OCI-LY1 (cell line): ENCODE measurements at regions not wholly inside any gene's neighbourhood (a gene's known extent, or its start where the extent isn't known, plus 50 kb on each side); places are given as distances from the start of the nearest gene placed in this dataset.

Source experiments
- EZH2 ChIP-seq: fragments of 200-600 bp; sonication (generic), shearing (Covaris generic); IDR thresholded peaks from 2 replicates; pipeline ENCODE4 v1.8.0; 2017; ENCODE audit warnings: borderline replicate concordance, mixed run types, mild to moderate bottlenecking, antibody characterized with exemption, low read length, moderate library complexity, mixed read lengths
- TF ChIP-seq, protein P1 (sequence below): fragments of 200-600 bp; sonication (generic), shearing (Covaris generic); IDR thresholded peaks from 2 replicates; pipeline ENCODE4 v1.5.1; 2017; ENCODE audit warnings: mild to moderate bottlenecking, antibody characterized with exemption, low read length, moderate library complexity, mixed read lengths

- no peak for TF ChIP-seq EZH2
- TF ChIP-seq, protein P1, sequence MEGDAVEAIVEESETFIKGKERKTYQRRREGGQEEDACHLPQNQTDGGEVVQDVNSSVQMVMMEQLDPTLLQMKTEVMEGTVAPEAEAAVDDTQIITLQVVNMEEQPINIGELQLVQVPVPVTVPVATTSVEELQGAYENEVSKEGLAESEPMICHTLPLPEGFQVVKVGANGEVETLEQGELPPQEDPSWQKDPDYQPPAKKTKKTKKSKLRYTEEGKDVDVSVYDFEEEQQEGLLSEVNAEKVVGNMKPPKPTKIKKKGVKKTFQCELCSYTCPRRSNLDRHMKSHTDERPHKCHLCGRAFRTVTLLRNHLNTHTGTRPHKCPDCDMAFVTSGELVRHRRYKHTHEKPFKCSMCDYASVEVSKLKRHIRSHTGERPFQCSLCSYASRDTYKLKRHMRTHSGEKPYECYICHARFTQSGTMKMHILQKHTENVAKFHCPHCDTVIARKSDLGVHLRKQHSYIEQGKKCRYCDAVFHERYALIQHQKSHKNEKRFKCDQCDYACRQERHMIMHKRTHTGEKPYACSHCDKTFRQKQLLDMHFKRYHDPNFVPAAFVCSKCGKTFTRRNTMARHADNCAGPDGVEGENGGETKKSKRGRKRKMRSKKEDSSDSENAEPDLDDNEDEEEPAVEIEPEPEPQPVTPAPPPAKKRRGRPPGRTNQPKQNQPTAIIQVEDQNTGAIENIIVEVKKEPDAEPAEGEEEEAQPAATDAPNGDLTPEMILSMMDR, result no peak
These were observed 157.0 kb upstream of the NEBL start for GRCh38 chr10:21053953-21054690.
